Glutamatergic neuron (in vitro differentiated cells): ENCODE measurements at regions not wholly inside any gene's neighbourhood (a gene's known extent, or its start where the extent isn't known, plus 50 kb on each side); places are given as distances from the start of the nearest gene placed in this dataset.

Experiments
- DNase-seq: peaks from one replicate; pipeline ENCODE4 v3.0.0; 2022
- H3K27ac Mint-ChIP-seq: one replicate; pipeline ENCODE4 v1.8.0; 2020; ENCODE audit warnings: mild to moderate bottlenecking, mixed read lengths, inconsistent platforms; ENCODE audit not compliant: unreplicated experiment
- H3K27me3 Mint-ChIP-seq: one replicate; pipeline ENCODE4 v1.8.0; 2020; ENCODE audit warnings: mild to moderate bottlenecking, moderate library complexity, mixed read lengths, inconsistent platforms; ENCODE audit not compliant: unreplicated experiment
- H3K36me3 Mint-ChIP-seq: one replicate; pipeline ENCODE4 v1.8.0; 2020; ENCODE audit warnings: mild to moderate bottlenecking, mixed read lengths, inconsistent platforms; ENCODE audit not compliant: unreplicated experiment
- H3K4me1 Mint-ChIP-seq: one replicate; pipeline ENCODE4 v1.8.0; 2020; ENCODE audit warnings: mild to moderate bottlenecking, low read depth, mixed read lengths, inconsistent platforms; ENCODE audit not compliant: unreplicated experiment
- H3K4me3 Mint-ChIP-seq: one replicate; pipeline ENCODE4 v1.8.0; 2020; ENCODE audit warnings: mild to moderate bottlenecking, mixed read lengths, inconsistent platforms; ENCODE audit not compliant: unreplicated experiment
- H3K9me3 Mint-ChIP-seq: one replicate; pipeline ENCODE4 v1.8.0; 2020; ENCODE audit warnings: mild to moderate bottlenecking, moderate library complexity, mixed read lengths, inconsistent platforms; ENCODE audit not compliant: unreplicated experiment
- TF ChIP-seq, protein P1 (sequence below): fragments of 200-600 bp; sonication (generic); IDR thresholded peaks from one replicate; pipeline ENCODE4 v1.5.0; 2021; ENCODE audit not compliant: partially characterized antibody, unreplicated experiment

DNA sequence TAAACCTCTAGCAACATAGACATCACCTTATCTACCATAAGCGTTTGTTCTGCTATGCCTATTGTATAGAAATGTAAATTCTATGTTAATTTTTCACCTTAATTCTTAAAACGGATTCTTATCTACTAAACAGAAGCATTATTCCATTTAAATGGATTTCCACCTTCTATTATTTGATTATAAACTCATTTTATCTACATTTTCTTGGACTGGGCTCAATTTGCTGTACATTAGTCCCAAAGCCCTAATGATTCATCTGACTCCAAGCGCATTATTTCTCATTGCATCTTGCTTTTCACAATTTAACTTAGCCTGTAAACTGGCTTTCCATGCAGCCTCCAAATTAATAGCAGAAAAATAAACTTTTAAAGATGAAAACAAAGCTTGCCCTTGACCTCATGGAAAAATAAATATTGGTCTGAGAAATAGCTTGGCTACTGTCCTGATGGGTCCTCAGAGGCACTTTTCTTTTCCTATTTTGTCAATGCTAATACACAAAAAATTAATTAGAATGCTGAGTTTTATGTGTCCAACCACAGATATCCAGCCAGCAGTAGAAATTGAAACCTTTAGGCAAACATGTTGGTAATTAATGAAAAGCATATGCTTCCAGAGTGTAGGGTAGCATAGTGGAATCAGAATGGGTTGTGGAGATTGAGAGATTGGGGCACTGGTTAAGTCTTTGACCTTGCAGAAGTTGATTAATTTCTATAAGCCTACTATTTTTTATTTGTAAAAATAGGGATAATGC is 81.4 kb upstream of the CFAP20DC start:
- H3K4me1 Mint-ChIP-seq = no peaks in the 10 kb centered on the region
- no peak overlapping the region for H3K4me3 Mint-ChIP-seq
- no peaks in the 10 kb centered on the region for H3K27me3 Mint-ChIP-seq
- DNase-seq = no peak
- TF ChIP-seq, protein P1, sequence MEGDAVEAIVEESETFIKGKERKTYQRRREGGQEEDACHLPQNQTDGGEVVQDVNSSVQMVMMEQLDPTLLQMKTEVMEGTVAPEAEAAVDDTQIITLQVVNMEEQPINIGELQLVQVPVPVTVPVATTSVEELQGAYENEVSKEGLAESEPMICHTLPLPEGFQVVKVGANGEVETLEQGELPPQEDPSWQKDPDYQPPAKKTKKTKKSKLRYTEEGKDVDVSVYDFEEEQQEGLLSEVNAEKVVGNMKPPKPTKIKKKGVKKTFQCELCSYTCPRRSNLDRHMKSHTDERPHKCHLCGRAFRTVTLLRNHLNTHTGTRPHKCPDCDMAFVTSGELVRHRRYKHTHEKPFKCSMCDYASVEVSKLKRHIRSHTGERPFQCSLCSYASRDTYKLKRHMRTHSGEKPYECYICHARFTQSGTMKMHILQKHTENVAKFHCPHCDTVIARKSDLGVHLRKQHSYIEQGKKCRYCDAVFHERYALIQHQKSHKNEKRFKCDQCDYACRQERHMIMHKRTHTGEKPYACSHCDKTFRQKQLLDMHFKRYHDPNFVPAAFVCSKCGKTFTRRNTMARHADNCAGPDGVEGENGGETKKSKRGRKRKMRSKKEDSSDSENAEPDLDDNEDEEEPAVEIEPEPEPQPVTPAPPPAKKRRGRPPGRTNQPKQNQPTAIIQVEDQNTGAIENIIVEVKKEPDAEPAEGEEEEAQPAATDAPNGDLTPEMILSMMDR = no peak
- no peaks in the 10 kb centered on the region for H3K36me3 Mint-ChIP-seq
- no peaks in the 10 kb centered on the region for H3K9me3 Mint-ChIP-seq
- no peak overlapping the region for H3K27ac Mint-ChIP-seq

DNA sequence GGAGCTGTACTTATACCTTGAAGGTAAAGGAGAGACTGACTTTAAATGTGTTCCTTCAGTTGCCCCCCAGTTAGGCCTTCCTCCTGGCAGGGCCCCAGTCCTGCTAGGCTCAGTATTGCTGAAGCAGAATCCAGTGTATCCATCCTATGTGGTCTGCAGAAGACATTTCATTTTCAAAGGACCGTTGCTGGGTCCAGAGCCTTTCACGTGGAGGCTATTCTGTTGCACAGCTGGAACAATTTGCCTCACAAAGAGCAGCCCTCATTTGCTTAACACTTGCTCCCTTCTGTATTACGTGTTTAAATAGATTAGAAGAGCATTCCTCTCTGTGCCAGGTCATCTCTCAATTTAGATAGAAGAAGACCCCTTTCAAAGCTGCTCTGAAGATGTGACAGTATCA is 78.9 kb upstream of the CFAP20DC start:
- TF ChIP-seq, protein P1 = no peak
- Mint-ChIP-seq H3K4me3 (no peak overlapping the region), H3K27me3 (no peaks in the 10 kb centered on the region), H3K36me3 (no peaks in the 10 kb centered on the region), H3K4me1 (no peaks in the 10 kb centered on the region), H3K9me3 (no peaks in the 10 kb centered on the region), H3K27ac (no peak overlapping the region)
- no peak for DNase-seq

DNA sequence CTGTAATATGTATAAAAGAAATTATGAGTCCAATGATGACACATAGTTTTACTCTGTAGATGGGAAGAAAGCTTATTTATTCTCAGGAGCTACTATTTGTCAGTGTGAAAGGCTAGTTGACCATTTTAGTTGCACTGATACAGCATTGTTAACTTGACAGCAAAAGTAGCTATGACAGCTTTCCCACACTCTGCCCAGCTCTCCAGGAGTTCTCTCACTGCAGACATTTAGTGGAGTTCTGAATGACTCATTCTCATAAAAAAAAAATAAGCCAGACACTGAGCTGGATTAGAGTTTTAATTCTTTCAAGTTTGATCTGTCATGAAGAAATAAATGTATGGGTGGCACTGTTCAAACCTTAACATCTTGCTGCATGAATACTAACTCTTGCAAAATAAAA is 77.2 kb upstream of the CFAP20DC start:
- no peak overlapping the region for H3K4me3 Mint-ChIP-seq
- TF ChIP-seq, protein P1 = no peak
- no peaks in the 10 kb centered on the region for H3K9me3 Mint-ChIP-seq
- no peaks in the 10 kb centered on the region for H3K27me3 Mint-ChIP-seq
- no peak overlapping the region for H3K27ac Mint-ChIP-seq
- no peak for DNase-seq
- no peaks in the 10 kb centered on the region for H3K36me3 Mint-ChIP-seq
- no peaks in the 10 kb centered on the region for H3K4me1 Mint-ChIP-seq

DNA sequence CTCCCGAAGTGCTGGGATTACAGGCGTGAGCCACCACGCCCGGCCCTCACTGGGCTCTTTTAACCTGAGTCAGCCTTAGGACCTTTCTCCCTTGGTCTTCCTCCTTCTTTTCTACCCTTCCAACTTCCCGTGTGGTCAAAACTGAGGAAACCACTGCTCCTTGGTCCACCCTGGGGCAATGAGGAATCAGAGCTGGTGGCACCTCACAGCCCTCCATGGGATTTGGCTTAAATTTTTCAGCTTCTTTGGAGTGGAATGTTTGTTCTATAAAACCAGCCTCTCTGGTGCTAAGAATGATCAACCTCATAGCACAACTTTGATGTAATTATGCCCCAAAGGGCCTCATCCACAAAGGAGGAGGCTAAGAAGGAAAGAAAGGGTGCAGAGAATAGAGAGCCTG is 76.6 kb upstream of the CFAP20DC start:
- H3K36me3 Mint-ChIP-seq = no peaks in the 10 kb centered on the region
- no peaks in the 10 kb centered on the region for H3K4me1 Mint-ChIP-seq
- no peak overlapping the region for H3K27ac Mint-ChIP-seq
- H3K4me3 Mint-ChIP-seq = no peak overlapping the region
- DNase-seq = no peak
- H3K27me3 Mint-ChIP-seq = peaks cover 1% of the 10 kb centered on the region
- H3K9me3 Mint-ChIP-seq = no peaks in the 10 kb centered on the region
- TF ChIP-seq, protein P1 = no peak

DNA sequence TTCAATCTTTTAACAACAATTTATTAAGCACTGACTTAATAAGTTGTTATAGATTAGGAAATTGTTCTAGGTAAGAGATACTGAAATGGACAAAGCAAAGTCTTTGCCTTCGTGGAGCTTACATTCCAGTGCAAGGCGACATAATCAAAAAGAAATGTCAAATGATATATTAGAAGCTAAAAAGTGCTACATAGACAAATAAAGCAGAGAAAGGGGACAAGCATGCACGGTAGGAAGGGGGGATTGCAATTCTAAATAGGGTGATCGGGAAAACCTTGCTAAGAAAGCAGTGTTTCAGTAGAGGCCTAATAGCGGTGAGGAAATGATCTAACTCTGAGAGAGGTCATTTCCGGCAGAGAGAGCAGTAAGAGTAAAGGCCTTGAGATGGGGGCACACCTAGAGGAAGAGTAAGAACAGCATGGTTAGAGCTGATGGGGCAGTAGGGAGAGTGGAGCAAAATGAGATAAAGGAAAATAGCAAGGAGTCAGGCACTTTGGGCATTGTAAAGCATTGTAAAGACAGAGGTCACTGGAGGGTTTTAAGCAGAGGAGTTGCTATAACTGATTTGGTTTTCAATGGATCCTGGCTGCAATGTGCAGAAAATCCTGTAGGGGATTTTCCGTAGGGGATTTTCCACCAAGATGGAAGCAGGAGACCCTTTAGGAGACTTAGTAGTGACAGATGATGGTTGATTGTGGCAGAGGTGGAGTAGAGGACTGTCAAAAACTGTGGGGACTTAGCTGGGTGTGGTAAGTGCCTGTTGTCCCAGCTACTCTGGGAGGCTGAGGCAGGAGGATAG is 71.7 kb upstream of the CFAP20DC start:
- H3K4me1 Mint-ChIP-seq = no peaks in the 10 kb centered on the region
- TF ChIP-seq, protein P1 = peak; percentile 42
- no peak for DNase-seq
- no peak overlapping the region for H3K27ac Mint-ChIP-seq
- peaks cover 1% of the 10 kb centered on the region for H3K27me3 Mint-ChIP-seq
- no peaks in the 10 kb centered on the region for H3K36me3 Mint-ChIP-seq
- H3K9me3 Mint-ChIP-seq = no peaks in the 10 kb centered on the region
- H3K4me3 Mint-ChIP-seq = no peak overlapping the region
